Natural killer cell (primary cell): ENCODE measurements at regions not wholly inside any gene's neighbourhood (a gene's known extent, or its start where the extent isn't known, plus 50 kb on each side); places are given as distances from the start of the nearest gene placed in this dataset.

ENCODE experiments used
- ATAC-seq, 3 donors: fragments of 150-1000 bp in 2 of 3; fragments of 200-7000 bp in 1 of 3; cut with Tn5 transposase; 1 replicate in 1 of 3; 2 replicates in 2 of 3; pipeline ENCODE4 v1.10.0; 2021; ENCODE audit warnings: mild to moderate bottlenecking in 2 of 3, moderate library complexity in 2 of 3
- DNase-seq, 2 donors: peaks; one replicate each; pipeline versions ENCODE4 v3.0.0 to v3.0.0-alpha.2; 2013 to 2021; ENCODE audit warnings: mixed read lengths in 1 of 2
- H3K27ac ChIP-seq: one replicate; pipeline ENCODE4 v1.5.1; 2013; ENCODE audit warnings: mild to moderate bottlenecking, low read length
- H3K27me3 ChIP-seq: one replicate; pipeline ENCODE4 v1.6.1; 2013; ENCODE audit warnings: low read length; ENCODE audit not compliant: control insufficient read depth, insufficient read depth
- H3K36me3 ChIP-seq: one replicate; pipeline ENCODE4 v1.6.1; 2013; ENCODE audit warnings: low read length; ENCODE audit not compliant: control insufficient read depth, insufficient read depth
- H3K4me1 ChIP-seq: one replicate; pipeline ENCODE4 v1.6.1; 2013; ENCODE audit warnings: low read length; ENCODE audit not compliant: control insufficient read depth, insufficient read depth
- H3K4me3 ChIP-seq: one replicate; pipeline ENCODE4 v1.5.1; 2013; ENCODE audit warnings: low read length
- H3K9me3 ChIP-seq: one replicate; pipeline ENCODE4 v1.6.1; 2013; ENCODE audit warnings: low read length; ENCODE audit not compliant: control insufficient read depth, insufficient read depth
- H3K27ac Mint-ChIP-seq, 2 donors: one replicate each; pipeline ENCODE4 v1.8.0; 2022; ENCODE audit warnings: mild to moderate bottlenecking in 2 of 2, mixed read lengths in 2 of 2, moderate library complexity in 1 of 2
- H3K27me3 Mint-ChIP-seq, 2 donors: one replicate each; pipeline ENCODE4 v1.8.0; 2022; ENCODE audit warnings: low read depth in 2 of 2, mixed read lengths in 2 of 2
- H3K36me3 Mint-ChIP-seq: one replicate; pipeline ENCODE4 v1.8.0; 2022; ENCODE audit warnings: mixed read lengths
- H3K4me1 Mint-ChIP-seq, 2 donors: one replicate each; pipeline ENCODE4 v1.8.0; 2022; ENCODE audit warnings: mixed read lengths in 2 of 2
- H3K4me3 Mint-ChIP-seq: one replicate; pipeline ENCODE4 v1.8.0; 2022; ENCODE audit warnings: mild to moderate bottlenecking, moderate library complexity, mixed read lengths
- H3K9me3 Mint-ChIP-seq, 2 donors: one replicate each; pipeline ENCODE4 v1.8.0; 2022; ENCODE audit warnings: mixed read lengths in 2 of 2
- CTCF ChIP-seq: fragments of 200-600 bp; IDR thresholded peaks from one replicate; pipeline ENCODE4 v1.8.0; 2022; ENCODE audit warnings: antibody characterized with exemption
- WGBS: methylation state at CpG from one replicate; pipeline ENCODE4 v1.1.7; 2013; ENCODE audit warnings: missing lambda C conversion rate; ENCODE audit not compliant: insufficient coverage; 5-methylcytosine and 5-hydroxymethylcytosine counted together
- intact Hi-C: fragments of 100-400 bp; cut with micrococcal nuclease; formaldehyde crosslinking; loops from one replicate; pipeline ENCODE4 v1.14.2; 2022

DNA sequence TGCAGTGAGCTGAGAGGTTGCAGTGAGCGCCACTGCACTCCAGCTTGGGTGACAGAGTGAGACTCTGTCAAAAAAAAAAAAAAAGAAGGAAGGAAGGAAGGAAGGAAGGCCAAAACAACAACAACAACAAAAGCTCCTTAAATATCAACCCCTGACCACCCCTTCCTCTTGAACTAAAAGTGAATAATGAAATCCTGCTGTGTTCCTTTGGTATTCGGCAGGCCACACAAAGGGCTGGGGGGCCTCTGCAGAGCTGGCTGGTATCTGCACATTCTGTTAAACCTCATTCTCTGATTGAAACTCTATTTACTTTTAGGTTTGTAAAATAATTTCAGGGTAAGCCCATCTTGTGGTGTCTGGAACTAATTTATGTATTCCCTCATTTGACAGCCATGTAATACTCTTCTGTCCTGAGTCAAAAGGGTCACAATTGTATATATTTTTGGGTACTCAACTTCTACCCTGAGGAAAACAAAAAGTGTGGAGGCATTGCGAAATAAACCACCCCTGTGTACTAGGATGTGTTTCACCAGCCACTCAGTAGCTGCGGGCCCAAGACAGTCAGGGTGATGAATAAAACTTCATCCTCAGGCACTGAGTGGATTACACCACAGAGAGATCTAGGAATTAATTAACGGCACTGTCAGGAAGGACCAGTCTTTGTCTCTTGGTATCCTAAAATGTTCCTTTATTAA lies 446.4 kb upstream of the PFKP start:
- Histone ChIP-seq H3K27me3 (no peaks in the 10 kb centered on the region), H3K9me3 (no peaks in the 10 kb centered on the region), H3K4me1 (no peaks in the 10 kb centered on the region), H3K4me3 (no peak overlapping the region), H3K27ac (no peak overlapping the region), H3K36me3 (no peaks in the 10 kb centered on the region)
- 75% methylated on average over 2 of the region's 5 CpGs for WGBS
- no peak for TF ChIP-seq CTCF
- Mint-ChIP-seq H3K4me3 (no peak overlapping the region), H3K27me3 (peaks cover 0 to 2% of the 10 kb centered on the region in 2 donors), H3K9me3 (peaks cover under 1 to 1% of the 10 kb centered on the region in 2 donors), H3K36me3 (no peaks in the 10 kb centered on the region), H3K4me1 (no peaks in the 10 kb centered on the region), H3K27ac (no peak overlapping the region)
- ATAC-seq (no peak), DNase-seq (no peak)
- intact Hi-C loops = no loop called here

- no peaks in the 10 kb centered on the region for H3K4me1 ChIP-seq
- no peak overlapping the region for H3K4me3 ChIP-seq
- H3K9me3 ChIP-seq = no peaks in the 10 kb centered on the region
- H3K9me3 Mint-ChIP-seq = peaks cover 2% of the 10 kb centered on the region in 2 donors
- 36% methylated on average over 4 of the region's 4 CpGs for WGBS
- ATAC-seq (no peak), DNase-seq (no peak)
- H3K4me3 Mint-ChIP-seq = no peak overlapping the region
- intact Hi-C loops = no loop called here
- H3K27ac Mint-ChIP-seq = no peak overlapping the region
- H3K27me3 Mint-ChIP-seq = peaks cover 0 to 2% of the 10 kb centered on the region in 2 donors
- H3K36me3 ChIP-seq = no peaks in the 10 kb centered on the region
- no peaks in the 10 kb centered on the region for H3K4me1 Mint-ChIP-seq
- no peaks in the 10 kb centered on the region for H3K27me3 ChIP-seq
- no peak overlapping the region for H3K27ac ChIP-seq
- no peaks in the 10 kb centered on the region for H3K36me3 Mint-ChIP-seq
- no peak for TF ChIP-seq CTCF
Measured at GRCh38 chr10:2619916-2620315, 447.4 kb upstream of the PFKP start.

GRCh38 chr10:2619472-2619871 lies 447.9 kb upstream of the PFKP start:
- H3K4me3 Mint-ChIP-seq = no peak overlapping the region
- ATAC-seq (no peak), DNase-seq (no peak)
- peaks cover 2% of the 10 kb centered on the region in 2 donors for H3K9me3 Mint-ChIP-seq
- Histone ChIP-seq H3K36me3 (no peaks in the 10 kb centered on the region), H3K27ac (no peak overlapping the region), H3K4me1 (no peaks in the 10 kb centered on the region), H3K27me3 (no peaks in the 10 kb centered on the region), H3K9me3 (no peaks in the 10 kb centered on the region), H3K4me3 (no peak overlapping the region)
- H3K36me3 Mint-ChIP-seq = no peaks in the 10 kb centered on the region
- no peaks in the 10 kb centered on the region for H3K4me1 Mint-ChIP-seq
- H3K27me3 Mint-ChIP-seq = peaks cover 0 to 2% of the 10 kb centered on the region in 2 donors
- no peak for TF ChIP-seq CTCF
- H3K27ac Mint-ChIP-seq = no peak overlapping the region
- intact Hi-C loops = no loop called here
- 41% methylated on average over 4 of the region's 4 CpGs for WGBS

- H3K4me1 ChIP-seq = no peaks in the 10 kb centered on the region
- peaks cover 0 to 2% of the 10 kb centered on the region in 2 donors for H3K27me3 Mint-ChIP-seq
- H3K4me3 ChIP-seq = no peak overlapping the region
- H3K27me3 ChIP-seq = no peaks in the 10 kb centered on the region
- H3K9me3 Mint-ChIP-seq = peaks cover 2% of the 10 kb centered on the region in 2 donors
- no peaks in the 10 kb centered on the region for H3K36me3 ChIP-seq
- H3K27ac ChIP-seq = no peak overlapping the region
- H3K9me3 ChIP-seq = no peaks in the 10 kb centered on the region
- WGBS = 86% methylated on average over 5 of the region's 5 CpGs
- intact Hi-C loops = no loop called here
- no peak for DNase-seq
- ATAC-seq = no peak
- no peaks in the 10 kb centered on the region for H3K4me1 Mint-ChIP-seq
- H3K36me3 Mint-ChIP-seq = no peaks in the 10 kb centered on the region
- no peak for TF ChIP-seq CTCF
- H3K27ac Mint-ChIP-seq = no peak overlapping the region
- H3K4me3 Mint-ChIP-seq = no peak overlapping the region
Measured at GRCh38 chr10:2618690-2619089, 448.7 kb upstream of the PFKP start.
